ENCODE measurements at regions not wholly inside any gene's neighbourhood (a gene's known extent, or its start where the extent isn't known, plus 50 kb on each side); places are given as distances from the start of the nearest gene placed in this dataset.

DNA sequence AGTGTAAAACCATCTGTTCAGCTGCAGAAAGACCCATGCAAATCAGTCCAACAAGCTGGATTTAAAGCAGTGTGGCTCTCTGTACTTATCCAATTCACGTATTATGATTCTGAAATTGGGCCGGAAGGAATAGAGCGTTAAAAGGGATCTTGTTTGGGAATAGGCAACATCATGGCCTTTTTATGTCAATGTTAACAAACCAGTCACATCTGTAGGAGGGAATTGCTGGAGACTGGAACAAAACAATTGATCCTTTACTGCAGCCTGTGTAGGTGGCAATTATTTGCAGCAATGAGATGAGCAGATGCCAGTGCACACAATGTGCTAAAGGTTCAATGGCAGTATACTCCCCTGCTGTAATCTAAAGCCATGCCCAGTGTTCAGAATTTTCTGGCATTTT is 887.4 kb upstream of the ROBO1 start:
- TF ChIP-seq CTCF (IDR thresholded peaks at IDR 0.05), result no peak
- TF ChIP-seq EP300 (IDR thresholded peaks at IDR 0.05), result no peak

Measured in suprapubic skin (tissue), 3 donors.